AG04449 (cell line): ENCODE measurements at regions not wholly inside any gene's neighbourhood (a gene's known extent, or its start where the extent isn't known, plus 50 kb on each side); places are given as distances from the start of the nearest gene placed in this dataset.
"Not testable (repeated sequence)": the region's sequence is repeated elsewhere in the genome, so short reads cannot be mapped to it uniquely, and the experiment has no call there.

Experiments
- CTCF ChIA-PET: fragments of 350-600 bp; formaldehyde crosslinking; extraction: SDS; loops from one replicate; lab custom pipeline; 2021; ENCODE audit warnings: antibody characterized with exemption; lab: Yijun Ruan, JAX
- POLR2A ChIA-PET: fragments of 400-600, 350-600 bp; formaldehyde crosslinking; extraction: SDS; loops from one replicate; lab custom pipeline; 2020; ENCODE audit warnings: antibody characterized with exemption, inconsistent platforms; lab: Yijun Ruan, JAX
- DNase-seq: peaks from one replicate; pipeline ENCODE4 v3.0.0-alpha.2; 2010; ENCODE audit warnings: low read depth, low spot score
- H3K4me3 ChIP-seq: 2 replicates; pipeline ENCODE4 v1.5.1; 2011; ENCODE audit warnings: low read depth, mild to moderate bottlenecking, control low read depth, low read length
- CTCF ChIP-seq: IDR thresholded peaks from one replicate; pipeline ENCODE4 v1.5.1; 2011; ENCODE audit warnings: mild to moderate bottlenecking, moderate library complexity, low read length, control low read depth, inconsistent platforms; ENCODE audit not compliant: insufficient read depth; ENCODE audit errors: missing control alignments

- no peak overlapping the region for H3K4me3 ChIP-seq
- ChIA-PET POLR2A (interaction anchor here (0.6 kb wide), 1 partner anchor 49 kb away, joined by 3 read pairs; no protein-coding TSS in a partner anchor), CTCF (interaction anchor here (3.8 kb wide), 1 partner anchor 16 kb away, joined by 14 read pairs; no protein-coding TSS in a partner anchor)
- TF ChIP-seq CTCF: no peak
- no peak for DNase-seq
Measured at GRCh38 chr5:10880934-10881333, 119.9 kb upstream of the DAP start.

GRCh38 chr5:10876996-10877395 is 116.0 kb upstream of the DAP start:
- H3K4me3 ChIP-seq, DNase-seq, POLR2A ChIA-PET: not testable (repeated sequence)
- CTCF ChIA-PET: interaction anchor here (3.2 to 5.0 kb wide), 2 partner anchors 11 to 18 kb away, joined by 23 to 51 read pairs; no protein-coding TSS in a partner anchor

GRCh38 chr5:10876006-10876744 is 115.1 kb upstream of the DAP start:
- TF ChIP-seq CTCF: no peak
- no peak overlapping the region for H3K4me3 ChIP-seq
- CTCF ChIA-PET: interaction anchor here (3.2 to 5.0 kb wide), 2 partner anchors 11 to 17 kb away, joined by 23 to 51 read pairs; no protein-coding TSS in a partner anchor
- POLR2A ChIA-PET: no interaction called here
- DNase-seq: no peak

GRCh38 chr5:10875201-10875768 is 114.3 kb upstream of the DAP start:
- DNase-seq: no peak
- POLR2A ChIA-PET: no interaction called here
- CTCF ChIA-PET: interaction anchor here (3.2 to 5.0 kb wide), 2 partner anchors 10 to 16 kb away, joined by 23 to 51 read pairs; no protein-coding TSS in a partner anchor

GRCh38 chr5:10874541-10874940 is 113.5 kb upstream of the DAP start:
- ChIA-PET CTCF (interaction anchor here (3.2 to 5.0 kb wide), 2 partner anchors 9 to 15 kb away, joined by 23 to 51 read pairs; no protein-coding TSS in a partner anchor), POLR2A (no interaction called here)
- no peak for DNase-seq
- TF ChIP-seq CTCF: no peak
- H3K4me3 ChIP-seq: no peak overlapping the region

More at GRCh38 chr5:10875201-10875768, 114.3 kb upstream of the DAP start:
- TF ChIP-seq CTCF: no peak
- H3K4me3 ChIP-seq: no peak overlapping the region

- H3K4me3 ChIP-seq: no peak overlapping the region
- CTCF ChIA-PET: interaction anchor here (1.5 to 6.1 kb wide), 2 partner anchors 12 to 169 kb away, joined by 3 to 67 read pairs; no protein-coding TSS in a partner anchor
- TF ChIP-seq CTCF: no peak
- POLR2A ChIA-PET: no interaction called here
- no peak for DNase-seq
Measured at GRCh38 chr5:10870791-10871190, 109.8 kb upstream of the DAP start.
